ENCODE measurements at regions not wholly inside any gene's neighbourhood (a gene's known extent, or its start where the extent isn't known, plus 50 kb on each side); places are given as distances from the start of the nearest gene placed in this dataset.

DNA sequence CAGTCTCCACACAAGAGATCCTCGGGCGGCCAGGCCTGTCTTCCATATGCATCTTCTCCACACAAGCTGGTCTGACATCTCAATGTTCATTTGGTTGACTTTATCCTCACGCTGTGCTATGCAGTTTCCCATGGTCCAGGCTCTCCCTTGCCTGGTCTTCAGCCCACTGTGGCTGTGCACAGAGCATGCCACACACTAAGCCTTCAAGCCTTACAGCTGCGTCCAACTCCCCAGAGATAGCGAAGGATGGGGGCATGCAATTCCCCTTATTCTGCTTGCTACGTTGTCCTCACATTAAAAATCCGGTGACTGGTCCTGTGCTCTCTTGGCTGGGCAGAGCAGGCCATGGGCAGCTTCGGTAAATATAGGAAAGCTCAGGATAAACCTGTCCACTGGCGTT, 188.7 kb upstream of the TCERG1L start:
- ChIA-PET CTCF (no interaction called here), POLR2A (no interaction called here)
- H3K79me2 ChIP-seq (ENCODE audit: control insufficient read depth, insufficient read depth, low read length): no peaks in the 10 kb centered on the region
- no peak for TF ChIP-seq POLR2A (IDR thresholded peaks at IDR 0.05; ENCODE audit: low read depth, low read length)
- H3K9ac ChIP-seq (replicated peaks; ENCODE audit: extremely low read depth, insufficient read depth, low read length): no peak overlapping the region
- H3K36me3 ChIP-seq (ENCODE audit: control insufficient read depth in 2 of 2, extremely low read depth in 1 of 2, insufficient read depth in 2 of 2, low read length in 2 of 2): no peaks in the 10 kb centered on the region
- no peak for DNase-seq (ENCODE audit: low read depth, low spot score)
- H3K9me3 ChIP-seq (replicated peaks; ENCODE audit: control insufficient read depth, insufficient read depth, low read length): peaks cover 8% of the 10 kb centered on the region
- FAIRE-seq: no peak
- no TSS peak for BruUV-seq (replicated peaks)
- H3K27me3 ChIP-seq (ENCODE audit: control insufficient read depth in 2 of 2, insufficient read depth in 2 of 2, low read length in 2 of 2): no peaks in the 10 kb centered on the region
- no peaks in the 10 kb centered on the region for H3K4me1 ChIP-seq (ENCODE audit: control insufficient read depth, extremely low read depth, insufficient read depth, low read length)
- dilution Hi-C loops (cut with MboI; ENCODE audit: extremely low pct_ligation_motif_present, low sequenced_read_pairs) (no loop called here), intact Hi-C loops (cut with micrococcal nuclease) (no loop called here)
- H2AFZ ChIP-seq (ENCODE audit: low read depth, low read length): no peak overlapping the region
- no peaks in the 10 kb centered on the region for H4K20me1 ChIP-seq (replicated peaks; ENCODE audit: control insufficient read depth, extremely low read depth, insufficient read depth, low read length)
- H3K9me1 ChIP-seq (replicated peaks; ENCODE audit: control insufficient read depth, extremely low read depth, insufficient read depth, low read length): no peaks in the 10 kb centered on the region
- no peak overlapping the region for H3K27ac ChIP-seq (ENCODE audit: insufficient read depth, low read depth, low read length)
- no peak overlapping the region for H3K4me3 ChIP-seq (replicated peaks in 1 of 3; ENCODE audit: insufficient read depth in 1 of 3, low read depth in 1 of 3, low read length in 3 of 3)
- H3K4me2 ChIP-seq (ENCODE audit: insufficient read depth, low read length): no peak overlapping the region

DNA sequence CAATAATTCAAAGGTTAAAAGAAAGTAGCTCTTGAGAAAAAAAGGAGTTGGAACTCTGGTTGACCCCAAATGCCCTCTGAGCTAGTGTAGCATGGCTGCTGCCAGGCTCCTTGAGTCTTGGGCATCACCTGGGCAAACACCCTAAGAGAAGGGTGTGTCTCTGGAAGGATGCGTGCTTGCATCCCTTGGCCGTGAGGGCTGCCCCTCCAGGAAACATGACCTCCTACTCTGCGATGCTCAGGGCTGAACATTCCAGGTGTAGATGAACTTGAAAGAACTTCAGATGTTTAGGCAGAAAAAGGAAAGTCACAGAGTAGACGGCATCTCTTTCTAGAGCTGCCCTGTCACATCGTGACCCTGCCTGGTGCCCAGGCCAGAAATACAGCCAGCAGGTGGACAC, 189.4 kb upstream of the TCERG1L start:
- dilution Hi-C loops (cut with MboI; ENCODE audit: extremely low pct_ligation_motif_present, low sequenced_read_pairs): no loop called here

More for the DNA sequence above, 189.4 kb upstream of the TCERG1L start:
- no peaks in the 10 kb centered on the region for H4K20me1 ChIP-seq (replicated peaks; ENCODE audit: control insufficient read depth, extremely low read depth, insufficient read depth, low read length)
- H3K27me3 ChIP-seq (ENCODE audit: control insufficient read depth in 2 of 2, insufficient read depth in 2 of 2, low read length in 2 of 2): no peaks in the 10 kb centered on the region
- H3K79me2 ChIP-seq (ENCODE audit: control insufficient read depth, insufficient read depth, low read length): no peaks in the 10 kb centered on the region
- no peak overlapping the region for H2AFZ ChIP-seq (ENCODE audit: low read depth, low read length)
- no peaks in the 10 kb centered on the region for H3K4me1 ChIP-seq (ENCODE audit: control insufficient read depth, extremely low read depth, insufficient read depth, low read length)
- no peak overlapping the region for H3K4me2 ChIP-seq (ENCODE audit: insufficient read depth, low read length)
- intact Hi-C loops (cut with micrococcal nuclease): no loop called here
- H3K9ac ChIP-seq (replicated peaks; ENCODE audit: extremely low read depth, insufficient read depth, low read length): no peak overlapping the region
- BruUV-seq (replicated peaks): no TSS peak
- no peaks in the 10 kb centered on the region for H3K36me3 ChIP-seq (ENCODE audit: control insufficient read depth in 2 of 2, extremely low read depth in 1 of 2, insufficient read depth in 2 of 2, low read length in 2 of 2)
- peaks cover 7% of the 10 kb centered on the region for H3K9me3 ChIP-seq (replicated peaks; ENCODE audit: control insufficient read depth, insufficient read depth, low read length)
- ChIA-PET POLR2A (no interaction called here), CTCF (no interaction called here)
- H3K9me1 ChIP-seq (replicated peaks; ENCODE audit: control insufficient read depth, extremely low read depth, insufficient read depth, low read length): no peaks in the 10 kb centered on the region
- FAIRE-seq (no peak), DNase-seq (ENCODE audit: low read depth, low spot score) (no peak)
- TF ChIP-seq, protein P1, sequence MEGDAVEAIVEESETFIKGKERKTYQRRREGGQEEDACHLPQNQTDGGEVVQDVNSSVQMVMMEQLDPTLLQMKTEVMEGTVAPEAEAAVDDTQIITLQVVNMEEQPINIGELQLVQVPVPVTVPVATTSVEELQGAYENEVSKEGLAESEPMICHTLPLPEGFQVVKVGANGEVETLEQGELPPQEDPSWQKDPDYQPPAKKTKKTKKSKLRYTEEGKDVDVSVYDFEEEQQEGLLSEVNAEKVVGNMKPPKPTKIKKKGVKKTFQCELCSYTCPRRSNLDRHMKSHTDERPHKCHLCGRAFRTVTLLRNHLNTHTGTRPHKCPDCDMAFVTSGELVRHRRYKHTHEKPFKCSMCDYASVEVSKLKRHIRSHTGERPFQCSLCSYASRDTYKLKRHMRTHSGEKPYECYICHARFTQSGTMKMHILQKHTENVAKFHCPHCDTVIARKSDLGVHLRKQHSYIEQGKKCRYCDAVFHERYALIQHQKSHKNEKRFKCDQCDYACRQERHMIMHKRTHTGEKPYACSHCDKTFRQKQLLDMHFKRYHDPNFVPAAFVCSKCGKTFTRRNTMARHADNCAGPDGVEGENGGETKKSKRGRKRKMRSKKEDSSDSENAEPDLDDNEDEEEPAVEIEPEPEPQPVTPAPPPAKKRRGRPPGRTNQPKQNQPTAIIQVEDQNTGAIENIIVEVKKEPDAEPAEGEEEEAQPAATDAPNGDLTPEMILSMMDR (IDR thresholded peaks at IDR 0.05; ENCODE audit: extremely low read depth in 1 of 2, insufficient read depth in 1 of 2, low read depth in 1 of 2, low read length in 2 of 2): no peak
- TF ChIP-seq JUN (IDR thresholded peaks at IDR 0.05; ENCODE audit: borderline replicate concordance, insufficient read depth, insufficient read length, low read depth): no peak
- TF ChIP-seq EZH2 (IDR thresholded peaks at IDR 0.05; ENCODE audit: borderline replicate concordance, low read depth, low read length, severe bottlenecking): no peak
- TF ChIP-seq FOS (IDR thresholded peaks at IDR 0.05; ENCODE audit: borderline replicate concordance, insufficient read depth, low read length): no peak
- no peak for TF ChIP-seq MYC (IDR thresholded peaks at IDR 0.05; ENCODE audit: low read depth, low read length)
- TF ChIP-seq GATA2 (IDR thresholded peaks at IDR 0.05; ENCODE audit: insufficient read depth, insufficient read length, low read depth, low read length): no peak
- TF ChIP-seq, protein P2, sequence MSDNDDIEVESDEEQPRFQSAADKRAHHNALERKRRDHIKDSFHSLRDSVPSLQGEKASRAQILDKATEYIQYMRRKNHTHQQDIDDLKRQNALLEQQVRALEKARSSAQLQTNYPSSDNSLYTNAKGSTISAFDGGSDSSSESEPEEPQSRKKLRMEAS (IDR thresholded peaks at IDR 0.05; ENCODE audit: insufficient read depth, insufficient read length): no peak
- no peak for TF ChIP-seq POLR2AphosphoS5 (IDR thresholded peaks at IDR 0.05; ENCODE audit: insufficient read depth, low read depth, low read length)
- no peak for TF ChIP-seq POLR2A (IDR thresholded peaks at IDR 0.05; ENCODE audit: low read depth, low read length)
- H3K4me3 ChIP-seq (replicated peaks in 1 of 3; ENCODE audit: insufficient read depth in 1 of 3, low read depth in 1 of 3, low read length in 3 of 3): no peak overlapping the region
- no peak overlapping the region for H3K27ac ChIP-seq (ENCODE audit: insufficient read depth, low read depth, low read length)
